ENCODE measurements at regions not wholly inside any gene's neighbourhood (a gene's known extent, or its start where the extent isn't known, plus 50 kb on each side); places are given as distances from the start of the nearest gene placed in this dataset.

DNA sequence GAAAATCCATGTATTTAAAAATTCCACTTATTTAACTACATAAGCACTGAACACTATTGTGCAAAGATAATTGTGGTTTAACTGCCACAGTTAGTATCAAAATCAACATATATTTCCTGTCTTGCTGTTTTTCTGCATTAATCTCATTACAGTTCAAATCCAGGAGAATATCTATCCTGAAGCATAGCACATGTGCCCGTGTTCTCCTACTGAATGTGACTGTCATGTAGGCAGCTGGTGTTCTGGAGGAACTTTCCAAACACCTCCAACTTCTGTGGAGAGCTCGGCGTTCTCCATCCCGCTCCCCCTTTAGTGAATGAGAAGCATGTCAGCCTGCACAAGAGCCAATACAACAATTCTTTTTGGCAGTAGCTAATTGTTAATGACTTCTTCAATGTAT lies 76.4 kb upstream of the IKZF1 start:
- TF ChIP-seq, protein P1, sequence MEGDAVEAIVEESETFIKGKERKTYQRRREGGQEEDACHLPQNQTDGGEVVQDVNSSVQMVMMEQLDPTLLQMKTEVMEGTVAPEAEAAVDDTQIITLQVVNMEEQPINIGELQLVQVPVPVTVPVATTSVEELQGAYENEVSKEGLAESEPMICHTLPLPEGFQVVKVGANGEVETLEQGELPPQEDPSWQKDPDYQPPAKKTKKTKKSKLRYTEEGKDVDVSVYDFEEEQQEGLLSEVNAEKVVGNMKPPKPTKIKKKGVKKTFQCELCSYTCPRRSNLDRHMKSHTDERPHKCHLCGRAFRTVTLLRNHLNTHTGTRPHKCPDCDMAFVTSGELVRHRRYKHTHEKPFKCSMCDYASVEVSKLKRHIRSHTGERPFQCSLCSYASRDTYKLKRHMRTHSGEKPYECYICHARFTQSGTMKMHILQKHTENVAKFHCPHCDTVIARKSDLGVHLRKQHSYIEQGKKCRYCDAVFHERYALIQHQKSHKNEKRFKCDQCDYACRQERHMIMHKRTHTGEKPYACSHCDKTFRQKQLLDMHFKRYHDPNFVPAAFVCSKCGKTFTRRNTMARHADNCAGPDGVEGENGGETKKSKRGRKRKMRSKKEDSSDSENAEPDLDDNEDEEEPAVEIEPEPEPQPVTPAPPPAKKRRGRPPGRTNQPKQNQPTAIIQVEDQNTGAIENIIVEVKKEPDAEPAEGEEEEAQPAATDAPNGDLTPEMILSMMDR (IDR thresholded peaks at IDR 0.05), result no peak
- no peak for TF ChIP-seq EZH2 (IDR thresholded peaks at IDR 0.05; ENCODE audit: borderline replicate concordance, insufficient read depth, low read depth, low read length, poor library complexity, severe bottlenecking)

Data from B cell (primary cell).